H9 (cell line): ENCODE measurements at regions not wholly inside any gene's neighbourhood (a gene's known extent, or its start where the extent isn't known, plus 50 kb on each side); places are given as distances from the start of the nearest gene placed in this dataset.

Experiments used
- DNase-seq: peaks from one replicate; pipeline ENCODE4 v3.0.0-alpha.2; 2017
- H2AFZ ChIP-seq: one replicate; pipeline ENCODE4 v1.6.1; 2013; ENCODE audit warnings: mild to moderate bottlenecking, low read length, control low read depth, moderate library complexity
- H2AK5ac ChIP-seq: 2 replicates; pipeline ENCODE4 v1.6.1; 2013; ENCODE audit warnings: low read length, control low read depth, mixed read lengths; ENCODE audit not compliant: insufficient read length
- H2BK120ac ChIP-seq: one replicate; pipeline ENCODE4 v1.6.1; 2013; ENCODE audit warnings: low read depth, mild to moderate bottlenecking, low read length, control low read depth, inconsistent platforms; ENCODE audit not compliant: poor library complexity, severe bottlenecking
- H2BK12ac ChIP-seq: 2 replicates; pipeline ENCODE4 v1.6.1; 2013; ENCODE audit warnings: low read length, control low read depth, mixed read lengths, low read depth; ENCODE audit not compliant: insufficient read length
- H2BK15ac ChIP-seq: 2 replicates; pipeline ENCODE4 v1.6.1; 2013; ENCODE audit warnings: low read depth, low read length, control low read depth
- H2BK20ac ChIP-seq: one replicate; pipeline ENCODE4 v1.6.1; 2013; ENCODE audit warnings: low read depth, mild to moderate bottlenecking, low read length, control low read depth, inconsistent platforms; ENCODE audit not compliant: poor library complexity, severe bottlenecking
- H2BK5ac ChIP-seq: 2 replicates; pipeline ENCODE4 v1.6.1; 2013; ENCODE audit warnings: low read length, control low read depth, mixed read lengths; ENCODE audit not compliant: insufficient read length
- H3K14ac ChIP-seq: 2 replicates; pipeline ENCODE4 v1.6.1; 2013; ENCODE audit warnings: low read length, control low read depth; ENCODE audit not compliant: insufficient read depth
- H3K18ac ChIP-seq: 2 replicates; pipeline ENCODE4 v1.6.1; 2013; ENCODE audit warnings: low read depth, mild to moderate bottlenecking, mixed read lengths, low read length, control low read depth; ENCODE audit not compliant: insufficient read length
- H3K23ac ChIP-seq: 2 replicates; pipeline ENCODE4 v1.6.1; 2013; ENCODE audit warnings: low read length, control low read depth, mixed read lengths, low read depth; ENCODE audit not compliant: insufficient read length
- H3K23me2 ChIP-seq: 2 replicates; pipeline ENCODE4 v1.6.1; 2013; ENCODE audit warnings: low read depth, mild to moderate bottlenecking, mixed read lengths, low read length, control low read depth; ENCODE audit not compliant: insufficient read length, poor library complexity, severe bottlenecking
- H3K27ac ChIP-seq: 2 replicates; pipeline ENCODE4 v1.5.1; 2013; ENCODE audit warnings: low read length, control low read depth, mixed read lengths, low read depth; ENCODE audit not compliant: insufficient read length
- H3K27me3 ChIP-seq: 2 replicates; pipeline ENCODE4 v1.6.1; 2013; ENCODE audit warnings: low read length, control low read depth, inconsistent platforms; ENCODE audit not compliant: insufficient read depth
- H3K4ac ChIP-seq: 2 replicates; pipeline ENCODE4 v1.6.1; 2013; ENCODE audit warnings: low read depth, mild to moderate bottlenecking, control low read depth, inconsistent platforms, low read length, moderate library complexity
- H3K4me1 ChIP-seq: 2 replicates; pipeline ENCODE4 v1.6.1; 2013; ENCODE audit warnings: low read length, control low read depth, inconsistent platforms; ENCODE audit not compliant: insufficient read depth
- H3K4me2 ChIP-seq: 2 replicates; pipeline ENCODE4 v1.6.1; 2013; ENCODE audit warnings: low read length, control low read depth, mixed read lengths; ENCODE audit not compliant: insufficient read length, insufficient read depth
- H3K56ac ChIP-seq: 2 replicates; pipeline ENCODE4 v1.6.1; 2013; ENCODE audit warnings: low read depth, mild to moderate bottlenecking, mixed read lengths, low read length, control low read depth; ENCODE audit not compliant: insufficient read length
- H3K79me1 ChIP-seq: 2 replicates; pipeline ENCODE4 v1.6.1; 2013; ENCODE audit warnings: low read depth, mild to moderate bottlenecking, moderate library complexity, low read length, control low read depth, inconsistent platforms; ENCODE audit not compliant: insufficient read depth, poor library complexity, severe bottlenecking
- H3K79me2 ChIP-seq: 2 replicates; pipeline ENCODE4 v1.6.1; 2013; ENCODE audit warnings: low read length, control low read depth, inconsistent platforms; ENCODE audit not compliant: insufficient read depth
- H3K9ac ChIP-seq: 2 replicates; pipeline ENCODE4 v1.6.1; 2013; ENCODE audit warnings: low read length, control low read depth, mixed read lengths; ENCODE audit not compliant: insufficient read length; ENCODE audit errors: extremely low read depth
- H3K9me3 ChIP-seq: one replicate; pipeline ENCODE4 v1.6.1; 2013; ENCODE audit warnings: low read depth, low read length, inconsistent platforms; ENCODE audit not compliant: control insufficient read depth
- H3T11ph ChIP-seq: one replicate; pipeline ENCODE4 v1.6.1; 2013; ENCODE audit warnings: mild to moderate bottlenecking, low read length, control low read depth, inconsistent platforms
- H4K20me1 ChIP-seq: one replicate; pipeline ENCODE4 v1.6.1; 2013; ENCODE audit not compliant: control insufficient read depth, insufficient read length, insufficient read depth
- H4K5ac ChIP-seq: 2 replicates; pipeline ENCODE4 v1.6.1; 2013; ENCODE audit warnings: low read depth, mild to moderate bottlenecking, mixed read lengths, low read length, control low read depth; ENCODE audit not compliant: insufficient read length
- H4K8ac ChIP-seq: replicated peaks from 2 replicates; pipeline ENCODE4 v1.6.1; 2013; ENCODE audit warnings: low read length, control low read depth, mixed read lengths, low read depth; ENCODE audit not compliant: insufficient read length
- H4K91ac ChIP-seq: 2 replicates; pipeline ENCODE4 v1.6.1; 2013; ENCODE audit warnings: low read depth, mild to moderate bottlenecking, moderate library complexity, mixed read lengths, low read length, control low read depth; ENCODE audit not compliant: insufficient read length
- H3K27ac Mint-ChIP-seq, 3 experiments: 2 replicates in 2 of 3; 3 replicates in 1 of 3; pipeline ENCODE4 v1.8.0; 2020 to 2021; ENCODE audit warnings: mixed read lengths in 3 of 3, mild to moderate bottlenecking in 1 of 3, moderate library complexity in 1 of 3
- H3K27me3 Mint-ChIP-seq: 2 replicates; pipeline ENCODE4 v1.8.0; 2021; ENCODE audit warnings: low read depth, mild to moderate bottlenecking, moderate library complexity, mixed read lengths
- H3K36me3 Mint-ChIP-seq, 3 experiments: 2 replicates in 2 of 3; 3 replicates in 1 of 3; pipeline ENCODE4 v1.8.0; 2020 to 2021; ENCODE audit warnings: low read depth in 3 of 3, mixed read lengths in 3 of 3; ENCODE audit not compliant: insufficient read depth in 1 of 3
- H3K4me1 Mint-ChIP-seq, 2 experiments: 2 replicates each; pipeline ENCODE4 v1.8.0; 2020; ENCODE audit warnings: mixed read lengths in 2 of 2
- H3K4me3 Mint-ChIP-seq, 2 experiments: 2 replicates in 1 of 2; 3 replicates in 1 of 2; pipeline ENCODE4 v1.8.0; 2020 to 2021; ENCODE audit warnings: mild to moderate bottlenecking in 2 of 2, mixed read lengths in 2 of 2, moderate library complexity in 1 of 2
- H3K9me3 Mint-ChIP-seq, 2 experiments: 2 replicates in 1 of 2; 3 replicates in 1 of 2; pipeline ENCODE4 v1.8.0; 2020; ENCODE audit warnings: mild to moderate bottlenecking in 2 of 2, mixed read lengths in 2 of 2, moderate library complexity in 1 of 2
- WGBS: extraction: QIAGEN DNeasy Blood & Tissue Kit; methylation state at CpG from one replicate; pipeline ENCODE4 v1.1.7; 2013; ENCODE audit warnings: missing lambda C conversion rate, low lambda C conversion rate, mixed read lengths; ENCODE audit not compliant: insufficient read length; ENCODE audit errors: extremely low coverage; 5-methylcytosine and 5-hydroxymethylcytosine counted together
- TF ChIP-seq, protein P1 (sequence below): fragments of 200-600 bp; sonication (generic); conservative IDR thresholded peaks from 3 replicates; pipeline ENCODE4 v1.8.0; 2021; ENCODE audit warnings: antibody characterized with exemption, mild to moderate bottlenecking

- H2AK5ac ChIP-seq: no peak overlapping the region
- no peak overlapping the region for H2BK120ac ChIP-seq
- no peak overlapping the region for H4K5ac ChIP-seq
- no peak overlapping the region for H2BK5ac ChIP-seq
- no peak overlapping the region for H3K18ac ChIP-seq
- H3K14ac ChIP-seq: no peak overlapping the region
- H3K27me3 ChIP-seq: no peaks in the 10 kb centered on the region
- no peak overlapping the region for H3K4me2 ChIP-seq
- no peaks in the 10 kb centered on the region for H4K20me1 ChIP-seq
- no peak overlapping the region for H2BK15ac ChIP-seq
- H4K91ac ChIP-seq: no peak overlapping the region
- Mint-ChIP-seq H3K27me3 (no peaks in the 10 kb centered on the region), H3K27ac (no peak overlapping the region), H3K4me3 (no peak overlapping the region), H3K9me3 (no peaks in the 10 kb centered on the region), H3K4me1 (peaks cover 6 to 12% of the 10 kb centered on the region in 2 experiments), H3K36me3 (no peaks in the 10 kb centered on the region)
- H3K23ac ChIP-seq: no peak overlapping the region
- H3K4me1 ChIP-seq: no peaks in the 10 kb centered on the region; the same call in 1 of the 2 replicates
- no peaks in the 10 kb centered on the region for H3K9me3 ChIP-seq
- no peak overlapping the region for H3K27ac ChIP-seq
- no peak overlapping the region for H4K8ac ChIP-seq
- H2BK20ac ChIP-seq: no peak overlapping the region
- H3K9ac ChIP-seq: no peak overlapping the region
- H3K79me1 ChIP-seq: no peaks in the 10 kb centered on the region
- no CpG with 5 or more reads among the region's 12 CpGs for WGBS
- H3K79me2 ChIP-seq: no peaks in the 10 kb centered on the region
- no peak overlapping the region for H3T11ph ChIP-seq
- H2AFZ ChIP-seq: no peak overlapping the region
- TF ChIP-seq, protein P1, sequence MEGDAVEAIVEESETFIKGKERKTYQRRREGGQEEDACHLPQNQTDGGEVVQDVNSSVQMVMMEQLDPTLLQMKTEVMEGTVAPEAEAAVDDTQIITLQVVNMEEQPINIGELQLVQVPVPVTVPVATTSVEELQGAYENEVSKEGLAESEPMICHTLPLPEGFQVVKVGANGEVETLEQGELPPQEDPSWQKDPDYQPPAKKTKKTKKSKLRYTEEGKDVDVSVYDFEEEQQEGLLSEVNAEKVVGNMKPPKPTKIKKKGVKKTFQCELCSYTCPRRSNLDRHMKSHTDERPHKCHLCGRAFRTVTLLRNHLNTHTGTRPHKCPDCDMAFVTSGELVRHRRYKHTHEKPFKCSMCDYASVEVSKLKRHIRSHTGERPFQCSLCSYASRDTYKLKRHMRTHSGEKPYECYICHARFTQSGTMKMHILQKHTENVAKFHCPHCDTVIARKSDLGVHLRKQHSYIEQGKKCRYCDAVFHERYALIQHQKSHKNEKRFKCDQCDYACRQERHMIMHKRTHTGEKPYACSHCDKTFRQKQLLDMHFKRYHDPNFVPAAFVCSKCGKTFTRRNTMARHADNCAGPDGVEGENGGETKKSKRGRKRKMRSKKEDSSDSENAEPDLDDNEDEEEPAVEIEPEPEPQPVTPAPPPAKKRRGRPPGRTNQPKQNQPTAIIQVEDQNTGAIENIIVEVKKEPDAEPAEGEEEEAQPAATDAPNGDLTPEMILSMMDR: no peak
- no peak for DNase-seq
- no peak overlapping the region for H2BK12ac ChIP-seq
- H3K23me2 ChIP-seq: no peaks in the 10 kb centered on the region
- no peak overlapping the region for H3K56ac ChIP-seq
- H3K4ac ChIP-seq: no peak overlapping the region
Observed at GRCh38 chr10:34932235-34932634, 117.1 kb upstream of the PARD3 start.
